HL-60 (cell line): ENCODE measurements at regions not wholly inside any gene's neighbourhood (a gene's known extent, or its start where the extent isn't known, plus 50 kb on each side); places are given as distances from the start of the nearest gene placed in this dataset.

ENCODE experiments used
- DNase-seq, 2 experiments: peaks; one replicate each; pipeline ENCODE4 v3.0.0-alpha.2; 2010 to 2020; ENCODE audit warnings: low read depth in 1 of 2, low spot score in 1 of 2
- H3K27ac ChIP-seq: fragments of 250-450 bp; sonication (Bioruptor Pico); replicated peaks from 2 replicates; pipeline ENCODE4 v1.5.1; 2020; ENCODE audit warnings: mild to moderate bottlenecking, moderate library complexity
- H3K27me3 ChIP-seq: fragments of 250-450 bp; sonication (Bioruptor Pico); 2 replicates; pipeline ENCODE4 v1.5.1; 2021; ENCODE audit warnings: mild to moderate bottlenecking, moderate library complexity; ENCODE audit not compliant: insufficient read depth, poor library complexity, severe bottlenecking
- H3K4me3 ChIP-seq: replicated peaks from 2 replicates; pipeline ENCODE4 v1.5.1; 2011; ENCODE audit warnings: mild to moderate bottlenecking, control low read depth, low read length; ENCODE audit not compliant: insufficient read depth
- CTCF ChIP-seq: IDR thresholded peaks from one replicate; pipeline ENCODE4 v1.5.1; 2011; ENCODE audit warnings: low read length, control low read depth, inconsistent platforms; ENCODE audit not compliant: insufficient read depth
- GABPA ChIP-seq: IDR thresholded peaks from 2 replicates; pipeline ENCODE4 v1.6.1; 2012; ENCODE audit warnings: low read depth
- POLR2AphosphoS5 ChIP-seq: IDR thresholded peaks from 2 replicates; pipeline ENCODE4 v1.6.1; 2012; ENCODE audit warnings: low read depth
- REST ChIP-seq: IDR thresholded peaks from 2 replicates; pipeline ENCODE4 v1.6.1; 2012; ENCODE audit warnings: low read depth; ENCODE audit not compliant: insufficient replicate concordance
- SPI1 ChIP-seq: IDR thresholded peaks from 2 replicates; pipeline ENCODE4 v1.6.1; 2012; ENCODE audit warnings: low read depth, mild to moderate bottlenecking, borderline replicate concordance

GRCh38 chr13:95388420-95389079, 87.3 kb upstream of the ABCC4 start:
- H3K27me3 ChIP-seq = no peaks in the 10 kb centered on the region
- DNase-seq = peak in 1 of 2 experiments; percentile 29
- TF ChIP-seq SPI1 = peak; percentile 16; the same call in 1 of the 2 replicates
- no peak for TF ChIP-seq POLR2AphosphoS5
- H3K27ac ChIP-seq = no peak overlapping the region
- no peak overlapping the region for H3K4me3 ChIP-seq

- H3K27me3 ChIP-seq = no peaks in the 10 kb centered on the region
- no peak for DNase-seq
- TF ChIP-seq GABPA (no peak), REST (no peak), CTCF (no peak), POLR2AphosphoS5 (no peak), SPI1 (no peak)
- no peak overlapping the region for H3K27ac ChIP-seq
- no peak overlapping the region for H3K4me3 ChIP-seq
These were observed 90.1 kb upstream of the ABCC4 start for GRCh38 chr13:95391362-95391761.

GRCh38 chr13:95391785-95392184, 90.5 kb upstream of the ABCC4 start:
- H3K4me3 ChIP-seq = no peak overlapping the region
- no peak for DNase-seq
- H3K27me3 ChIP-seq = no peaks in the 10 kb centered on the region
- no peak overlapping the region for H3K27ac ChIP-seq
- no peak for TF ChIP-seq REST
- no peak for TF ChIP-seq GABPA
- no peak for TF ChIP-seq CTCF
- TF ChIP-seq SPI1 = no peak
- no peak for TF ChIP-seq POLR2AphosphoS5

GRCh38 chr13:95392597-95392996, 91.3 kb upstream of the ABCC4 start:
- DNase-seq = no peak
- no peak overlapping the region for H3K4me3 ChIP-seq
- H3K27ac ChIP-seq = no peak overlapping the region
- no peaks in the 10 kb centered on the region for H3K27me3 ChIP-seq
- no peak for TF ChIP-seq REST
- no peak for TF ChIP-seq POLR2AphosphoS5
- TF ChIP-seq CTCF = no peak
- TF ChIP-seq GABPA = no peak
- TF ChIP-seq SPI1 = no peak
